ENCODE measurements at regions not wholly inside any gene's neighbourhood (a gene's known extent, or its start where the extent isn't known, plus 50 kb on each side); places are given as distances from the start of the nearest gene placed in this dataset.

GRCh38 chr5:92946546-92946945 is 634.5 kb downstream of the NR2F1-AS1 start:
- TF ChIP-seq CREB1 (IDR thresholded peaks at IDR 0.05; ENCODE audit: low read depth) = no peak
- TF ChIP-seq USF1 (IDR thresholded peaks at IDR 0.05) = no peak
- no peak for TF ChIP-seq EGR1 (IDR thresholded peaks at IDR 0.05)
- no peak for TF ChIP-seq TAF1 (IDR thresholded peaks at IDR 0.05; ENCODE audit: low read depth)
- no peak for TF ChIP-seq EP300 (IDR thresholded peaks at IDR 0.05; ENCODE audit: borderline replicate concordance)
- no peak for TF ChIP-seq NFIC (IDR thresholded peaks at IDR 0.05)
- TF ChIP-seq YY1 (IDR thresholded peaks at IDR 0.05; ENCODE audit: low read depth) = no peak
- no peak for TF ChIP-seq MAX (IDR thresholded peaks at IDR 0.05)
- TF ChIP-seq RAD21 (IDR thresholded peaks at IDR 0.05; ENCODE audit: low read depth) = no peak
- TF ChIP-seq ZBTB7A (IDR thresholded peaks at IDR 0.05; ENCODE audit: low read depth) = no peak
- TF ChIP-seq TCF12 (IDR thresholded peaks at IDR 0.05; ENCODE audit: low read depth) = no peak
- no peak for TF ChIP-seq TEAD4 (IDR thresholded peaks at IDR 0.05)
- TF ChIP-seq REST (IDR thresholded peaks at IDR 0.05; ENCODE audit: low read depth) = no peak
